ENCODE measurements at regions not wholly inside any gene's neighbourhood (a gene's known extent, or its start where the extent isn't known, plus 50 kb on each side); places are given as distances from the start of the nearest gene placed in this dataset.

DNA sequence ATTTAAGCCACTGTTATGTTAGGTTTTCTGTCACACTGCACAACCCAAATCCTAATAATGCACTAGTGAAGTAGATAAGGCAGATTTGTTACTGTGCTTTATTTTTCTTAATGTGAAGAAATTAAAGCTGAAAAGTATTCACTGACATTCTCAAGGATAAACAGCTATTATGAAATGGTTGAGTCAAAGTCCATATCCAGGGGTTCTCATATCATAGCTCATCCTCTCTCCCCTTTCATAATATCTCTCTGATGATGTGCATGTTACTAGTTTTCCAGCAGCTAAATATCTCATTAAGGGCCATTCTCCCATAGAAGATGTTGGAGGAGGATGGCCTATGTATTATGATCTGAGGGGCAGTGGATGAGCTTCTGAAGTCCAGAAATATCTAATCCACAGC, 53.6 kb upstream of the CCDC190 start:
- no peak for TF ChIP-seq ZFX (IDR thresholded peaks at IDR 0.05; ENCODE audit: borderline replicate concordance)
- no peak for TF ChIP-seq CTCF (IDR thresholded peaks at IDR 0.05)
- H3K27ac ChIP-seq: no peak overlapping the region

GRCh38 chr1:162913345-162913744, 52.4 kb upstream of the CCDC190 start:
- H3K27ac ChIP-seq: no peak overlapping the region
- TF ChIP-seq CTCF (IDR thresholded peaks at IDR 0.05) (no peak), ZFX (IDR thresholded peaks at IDR 0.05; ENCODE audit: borderline replicate concordance) (no peak)

GRCh38 chr1:162912061-162912667, 51.2 kb upstream of the CCDC190 start:
- TF ChIP-seq ZFX (IDR thresholded peaks at IDR 0.05; ENCODE audit: borderline replicate concordance): no peak
- TF ChIP-seq CTCF (IDR thresholded peaks at IDR 0.05): no peak
- H3K27ac ChIP-seq: no peak overlapping the region
